MCF 10A (cell line): ENCODE measurements at regions not wholly inside any gene's neighbourhood (a gene's known extent, or its start where the extent isn't known, plus 50 kb on each side); places are given as distances from the start of the nearest gene placed in this dataset.

Experiments used
- BruUV-seq: library from RNA; stranded (reverse); fragments of 400-500 nt; replicated peaks from 2 replicates; lab custom pipeline; 2021; lab: Mats Ljungman, UMichigan
- CTCF ChIA-PET: fragments of 300-600 bp; sonication (Branson Sonifier 250); formaldehyde crosslinking; extraction: SDS; loops from one replicate; lab custom pipeline; 2021; ENCODE audit warnings: antibody characterized with exemption, inconsistent platforms; lab: Yijun Ruan, JAX
- POLR2A ChIA-PET: fragments of 300-600, 350-650 bp; sonication (Branson Sonifier 250); formaldehyde crosslinking; extraction: SDS; loops from one replicate; lab custom pipeline; 2020; ENCODE audit warnings: antibody characterized with exemption, inconsistent platforms; lab: Yijun Ruan, JAX
- DNase-seq: peaks from one replicate; pipeline ENCODE4 v3.0.0-alpha.2; 2018; ENCODE audit not compliant: unreplicated experiment
- H3K27ac Mint-ChIP-seq: one replicate; pipeline ENCODE4 v1.8.0; 2022; ENCODE audit warnings: mild to moderate bottlenecking, low read depth, mixed read lengths; ENCODE audit not compliant: unreplicated experiment
- H3K27me3 Mint-ChIP-seq: one replicate; pipeline ENCODE4 v1.8.0; 2022; ENCODE audit warnings: mixed read lengths; ENCODE audit not compliant: insufficient read depth, unreplicated experiment
- H3K36me3 Mint-ChIP-seq: one replicate; pipeline ENCODE4 v1.8.0; 2022; ENCODE audit warnings: mild to moderate bottlenecking, moderate library complexity, mixed read lengths; ENCODE audit not compliant: insufficient read depth, unreplicated experiment
- H3K4me1 Mint-ChIP-seq: one replicate; pipeline ENCODE4 v1.8.0; 2022; ENCODE audit warnings: mixed read lengths; ENCODE audit not compliant: insufficient read depth, unreplicated experiment
- H3K4me3 Mint-ChIP-seq: one replicate; pipeline ENCODE4 v1.8.0; 2022; ENCODE audit warnings: mild to moderate bottlenecking, moderate library complexity, mixed read lengths; ENCODE audit not compliant: unreplicated experiment
- H3K9me3 Mint-ChIP-seq: one replicate; pipeline ENCODE4 v1.8.0; 2022; ENCODE audit warnings: mixed read lengths; ENCODE audit not compliant: unreplicated experiment
- intact Hi-C: fragments of 100-400 bp; cut with micrococcal nuclease; formaldehyde crosslinking; loops from 2 replicates; pipeline ENCODE4 v1.14.1; 2022
- TF ChIP-seq, protein P1 (sequence below): fragments of 200-600 bp; IDR thresholded peaks from one replicate; pipeline ENCODE4 v1.8.0; 2022; ENCODE audit warnings: antibody characterized with exemption, mild to moderate bottlenecking; ENCODE audit not compliant: unreplicated experiment

DNA sequence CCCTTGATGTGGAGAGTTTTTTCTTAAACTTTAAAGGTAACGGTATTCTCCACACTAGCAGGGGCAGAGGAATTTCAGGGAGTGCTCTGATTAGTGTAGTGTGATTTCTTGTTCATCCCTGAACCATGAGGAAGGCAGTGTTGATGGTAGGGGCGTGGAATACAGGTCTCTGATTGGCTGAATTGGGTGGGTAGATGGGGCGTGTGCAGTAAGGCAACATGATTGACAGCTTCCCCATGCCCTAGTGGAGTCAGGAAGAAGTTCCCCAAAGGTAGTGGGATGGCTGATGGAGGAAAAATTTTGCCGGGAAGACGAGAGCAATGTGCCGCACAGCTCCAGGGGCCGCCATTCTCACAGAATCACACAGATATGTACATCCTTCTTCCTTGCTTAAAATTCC is 97.4 kb upstream of the SALL4 start:
- H3K36me3 Mint-ChIP-seq, result no peaks in the 10 kb centered on the region
- no peak overlapping the region for H3K27ac Mint-ChIP-seq
- no peak overlapping the region for H3K4me3 Mint-ChIP-seq
- ChIA-PET POLR2A (no interaction called here), CTCF (interaction anchor here (0.6 to 1.1 kb wide), 3 partner anchors 9 to 229 kb away, joined by 3 to 8 read pairs (median 4); no protein-coding TSS in a partner anchor)
- no peaks in the 10 kb centered on the region for H3K4me1 Mint-ChIP-seq
- DNase-seq, result no peak
- no peaks in the 10 kb centered on the region for H3K27me3 Mint-ChIP-seq
- intact Hi-C loops, result no loop called here
- no peaks in the 10 kb centered on the region for H3K9me3 Mint-ChIP-seq
- TF ChIP-seq, protein P1, sequence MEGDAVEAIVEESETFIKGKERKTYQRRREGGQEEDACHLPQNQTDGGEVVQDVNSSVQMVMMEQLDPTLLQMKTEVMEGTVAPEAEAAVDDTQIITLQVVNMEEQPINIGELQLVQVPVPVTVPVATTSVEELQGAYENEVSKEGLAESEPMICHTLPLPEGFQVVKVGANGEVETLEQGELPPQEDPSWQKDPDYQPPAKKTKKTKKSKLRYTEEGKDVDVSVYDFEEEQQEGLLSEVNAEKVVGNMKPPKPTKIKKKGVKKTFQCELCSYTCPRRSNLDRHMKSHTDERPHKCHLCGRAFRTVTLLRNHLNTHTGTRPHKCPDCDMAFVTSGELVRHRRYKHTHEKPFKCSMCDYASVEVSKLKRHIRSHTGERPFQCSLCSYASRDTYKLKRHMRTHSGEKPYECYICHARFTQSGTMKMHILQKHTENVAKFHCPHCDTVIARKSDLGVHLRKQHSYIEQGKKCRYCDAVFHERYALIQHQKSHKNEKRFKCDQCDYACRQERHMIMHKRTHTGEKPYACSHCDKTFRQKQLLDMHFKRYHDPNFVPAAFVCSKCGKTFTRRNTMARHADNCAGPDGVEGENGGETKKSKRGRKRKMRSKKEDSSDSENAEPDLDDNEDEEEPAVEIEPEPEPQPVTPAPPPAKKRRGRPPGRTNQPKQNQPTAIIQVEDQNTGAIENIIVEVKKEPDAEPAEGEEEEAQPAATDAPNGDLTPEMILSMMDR, result no peak
- BruUV-seq, result no TSS peak

DNA sequence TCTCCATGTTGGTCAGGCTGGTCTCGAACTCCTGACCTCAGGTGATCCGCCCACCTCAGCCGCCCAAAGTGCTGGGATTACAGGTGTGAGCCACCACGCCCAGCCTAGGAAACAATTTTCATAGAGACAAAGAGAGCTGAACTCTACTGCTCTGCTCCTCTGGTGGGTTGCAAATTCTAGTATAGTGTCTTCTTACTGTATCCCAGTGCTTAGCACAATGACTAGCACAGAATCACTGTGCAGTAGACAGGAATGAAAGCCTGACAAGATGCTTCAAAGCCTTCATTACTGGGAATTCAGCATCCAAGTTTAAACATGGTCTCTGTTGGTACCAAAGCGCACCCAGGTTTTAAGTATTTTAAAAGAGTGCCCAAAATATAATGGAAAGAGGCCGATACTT is 96.5 kb upstream of the SALL4 start:
- CTCF ChIA-PET, result interaction anchor here (0.6 to 1.1 kb wide), 2 partner anchors 12 to 304 kb away, joined by 3 read pairs; no protein-coding TSS in a partner anchor
- Mint-ChIP-seq H3K9me3 (no peaks in the 10 kb centered on the region), H3K4me1 (no peaks in the 10 kb centered on the region), H3K27me3 (no peaks in the 10 kb centered on the region), H3K36me3 (no peaks in the 10 kb centered on the region), H3K27ac (no peak overlapping the region), H3K4me3 (no peak overlapping the region)
- POLR2A ChIA-PET, result no interaction called here
- no peak for DNase-seq
- intact Hi-C loops, result no loop called here
- TF ChIP-seq, protein P1, result no peak
- no TSS peak for BruUV-seq

DNA sequence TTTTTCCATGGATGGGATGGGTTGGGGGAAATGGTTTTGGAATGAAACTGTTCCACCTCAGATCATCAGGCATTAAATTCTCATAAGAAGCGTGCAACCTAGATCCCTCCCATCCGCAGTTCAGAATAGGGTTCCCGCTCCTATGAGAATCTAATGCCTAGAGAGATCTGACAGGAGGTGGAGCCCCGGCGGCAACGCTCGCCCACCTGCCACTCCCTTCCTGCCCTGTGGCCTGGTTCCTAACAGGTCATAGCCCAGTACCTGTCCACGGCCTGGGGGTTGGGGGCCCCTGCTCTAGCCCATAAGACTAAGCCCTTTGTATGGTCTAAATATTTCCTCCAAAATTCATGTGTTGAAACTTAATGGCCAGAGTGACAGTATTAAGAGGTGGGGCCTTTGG is 92.3 kb upstream of the SALL4 start:
- intact Hi-C loops, result no loop called here
- TF ChIP-seq, protein P1, result no peak
- no peaks in the 10 kb centered on the region for H3K9me3 Mint-ChIP-seq
- DNase-seq, result no peak
- ChIA-PET CTCF (interaction anchor here (1.1 kb wide), 1 partner anchor 91 kb away, joined by 4 read pairs; no protein-coding TSS in a partner anchor), POLR2A (interaction anchor here (1.3 kb wide), 1 partner anchor 15 kb away, joined by 4 read pairs; no protein-coding TSS in a partner anchor)
- H3K4me3 Mint-ChIP-seq, result no peak overlapping the region
- BruUV-seq, result no TSS peak
- no peak overlapping the region for H3K27ac Mint-ChIP-seq
- no peaks in the 10 kb centered on the region for H3K4me1 Mint-ChIP-seq
- H3K27me3 Mint-ChIP-seq, result no peaks in the 10 kb centered on the region
- H3K36me3 Mint-ChIP-seq, result no peaks in the 10 kb centered on the region

DNA sequence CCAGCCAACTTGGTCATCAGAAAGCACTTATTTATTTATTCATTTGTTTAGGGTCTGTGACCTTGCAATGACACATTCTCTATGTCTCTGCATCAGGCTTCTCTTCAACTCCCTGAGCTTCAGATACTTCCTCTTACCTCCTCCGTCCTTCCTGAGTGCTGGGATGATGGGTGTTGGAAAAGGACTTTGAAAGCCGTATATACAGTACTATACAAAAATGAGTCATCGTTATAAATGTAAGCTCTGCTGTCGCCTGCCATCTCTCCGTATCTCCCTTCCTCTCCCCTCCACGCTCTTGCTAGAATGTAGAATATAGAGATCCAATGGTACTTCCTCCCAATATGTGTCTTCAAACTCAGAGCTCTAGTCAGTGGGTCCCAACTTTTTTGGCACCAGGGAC is 91.9 kb upstream of the SALL4 start:
- Mint-ChIP-seq H3K27ac (no peak overlapping the region), H3K36me3 (no peaks in the 10 kb centered on the region), H3K27me3 (no peaks in the 10 kb centered on the region), H3K9me3 (no peaks in the 10 kb centered on the region), H3K4me1 (no peaks in the 10 kb centered on the region), H3K4me3 (no peak overlapping the region)
- POLR2A ChIA-PET, result interaction anchor here (1.3 kb wide), 1 partner anchor 14 kb away, joined by 4 read pairs; no protein-coding TSS in a partner anchor
- intact Hi-C loops, result no loop called here
- no TSS peak for BruUV-seq
- TF ChIP-seq, protein P1, result no peak
- no peak for DNase-seq
- CTCF ChIA-PET, result interaction anchor here (0.6 to 1.1 kb wide), 4 partner anchors 91 to 1726 kb away, joined by 3 to 4 read pairs (median 4); no protein-coding TSS in a partner anchor
